H9 (cell line): ENCODE measurements at regions not wholly inside any gene's neighbourhood (a gene's known extent, or its start where the extent isn't known, plus 50 kb on each side); places are given as distances from the start of the nearest gene placed in this dataset.

Experiments
- DNase-seq: peaks from one replicate; pipeline ENCODE4 v3.0.0-alpha.2; 2017
- H2AFZ ChIP-seq: one replicate; pipeline ENCODE4 v1.6.1; 2013; ENCODE audit warnings: mild to moderate bottlenecking, low read length, control low read depth, moderate library complexity
- H2AK5ac ChIP-seq: 2 replicates; pipeline ENCODE4 v1.6.1; 2013; ENCODE audit warnings: low read length, control low read depth, mixed read lengths; ENCODE audit not compliant: insufficient read length
- H2BK120ac ChIP-seq: one replicate; pipeline ENCODE4 v1.6.1; 2013; ENCODE audit warnings: low read depth, mild to moderate bottlenecking, low read length, control low read depth, inconsistent platforms; ENCODE audit not compliant: poor library complexity, severe bottlenecking
- H2BK12ac ChIP-seq: 2 replicates; pipeline ENCODE4 v1.6.1; 2013; ENCODE audit warnings: low read length, control low read depth, mixed read lengths, low read depth; ENCODE audit not compliant: insufficient read length
- H2BK15ac ChIP-seq: 2 replicates; pipeline ENCODE4 v1.6.1; 2013; ENCODE audit warnings: low read depth, low read length, control low read depth
- H2BK20ac ChIP-seq: one replicate; pipeline ENCODE4 v1.6.1; 2013; ENCODE audit warnings: low read depth, mild to moderate bottlenecking, low read length, control low read depth, inconsistent platforms; ENCODE audit not compliant: poor library complexity, severe bottlenecking
- H2BK5ac ChIP-seq: 2 replicates; pipeline ENCODE4 v1.6.1; 2013; ENCODE audit warnings: low read length, control low read depth, mixed read lengths; ENCODE audit not compliant: insufficient read length
- H3K14ac ChIP-seq: 2 replicates; pipeline ENCODE4 v1.6.1; 2013; ENCODE audit warnings: low read length, control low read depth; ENCODE audit not compliant: insufficient read depth
- H3K18ac ChIP-seq: 2 replicates; pipeline ENCODE4 v1.6.1; 2013; ENCODE audit warnings: low read depth, mild to moderate bottlenecking, mixed read lengths, low read length, control low read depth; ENCODE audit not compliant: insufficient read length
- H3K23ac ChIP-seq: 2 replicates; pipeline ENCODE4 v1.6.1; 2013; ENCODE audit warnings: low read length, control low read depth, mixed read lengths, low read depth; ENCODE audit not compliant: insufficient read length
- H3K23me2 ChIP-seq: 2 replicates; pipeline ENCODE4 v1.6.1; 2013; ENCODE audit warnings: low read depth, mild to moderate bottlenecking, mixed read lengths, low read length, control low read depth; ENCODE audit not compliant: insufficient read length, poor library complexity, severe bottlenecking
- H3K27ac ChIP-seq: 2 replicates; pipeline ENCODE4 v1.5.1; 2013; ENCODE audit warnings: low read length, control low read depth, mixed read lengths, low read depth; ENCODE audit not compliant: insufficient read length
- H3K27me3 ChIP-seq: 2 replicates; pipeline ENCODE4 v1.6.1; 2013; ENCODE audit warnings: low read length, control low read depth, inconsistent platforms; ENCODE audit not compliant: insufficient read depth
- H3K4ac ChIP-seq: 2 replicates; pipeline ENCODE4 v1.6.1; 2013; ENCODE audit warnings: low read depth, mild to moderate bottlenecking, control low read depth, inconsistent platforms, low read length, moderate library complexity
- H3K4me1 ChIP-seq: 2 replicates; pipeline ENCODE4 v1.6.1; 2013; ENCODE audit warnings: low read length, control low read depth, inconsistent platforms; ENCODE audit not compliant: insufficient read depth
- H3K4me2 ChIP-seq: 2 replicates; pipeline ENCODE4 v1.6.1; 2013; ENCODE audit warnings: low read length, control low read depth, mixed read lengths; ENCODE audit not compliant: insufficient read length, insufficient read depth
- H3K56ac ChIP-seq: 2 replicates; pipeline ENCODE4 v1.6.1; 2013; ENCODE audit warnings: low read depth, mild to moderate bottlenecking, mixed read lengths, low read length, control low read depth; ENCODE audit not compliant: insufficient read length
- H3K79me1 ChIP-seq: 2 replicates; pipeline ENCODE4 v1.6.1; 2013; ENCODE audit warnings: low read depth, mild to moderate bottlenecking, moderate library complexity, low read length, control low read depth, inconsistent platforms; ENCODE audit not compliant: insufficient read depth, poor library complexity, severe bottlenecking
- H3K79me2 ChIP-seq: 2 replicates; pipeline ENCODE4 v1.6.1; 2013; ENCODE audit warnings: low read length, control low read depth, inconsistent platforms; ENCODE audit not compliant: insufficient read depth
- H3K9ac ChIP-seq: 2 replicates; pipeline ENCODE4 v1.6.1; 2013; ENCODE audit warnings: low read length, control low read depth, mixed read lengths; ENCODE audit not compliant: insufficient read length; ENCODE audit errors: extremely low read depth
- H3K9me3 ChIP-seq: one replicate; pipeline ENCODE4 v1.6.1; 2013; ENCODE audit warnings: low read depth, low read length, inconsistent platforms; ENCODE audit not compliant: control insufficient read depth
- H3T11ph ChIP-seq: one replicate; pipeline ENCODE4 v1.6.1; 2013; ENCODE audit warnings: mild to moderate bottlenecking, low read length, control low read depth, inconsistent platforms
- H4K20me1 ChIP-seq: one replicate; pipeline ENCODE4 v1.6.1; 2013; ENCODE audit not compliant: control insufficient read depth, insufficient read length, insufficient read depth
- H4K5ac ChIP-seq: 2 replicates; pipeline ENCODE4 v1.6.1; 2013; ENCODE audit warnings: low read depth, mild to moderate bottlenecking, mixed read lengths, low read length, control low read depth; ENCODE audit not compliant: insufficient read length
- H4K8ac ChIP-seq: replicated peaks from 2 replicates; pipeline ENCODE4 v1.6.1; 2013; ENCODE audit warnings: low read length, control low read depth, mixed read lengths, low read depth; ENCODE audit not compliant: insufficient read length
- H4K91ac ChIP-seq: 2 replicates; pipeline ENCODE4 v1.6.1; 2013; ENCODE audit warnings: low read depth, mild to moderate bottlenecking, moderate library complexity, mixed read lengths, low read length, control low read depth; ENCODE audit not compliant: insufficient read length
- H3K27ac Mint-ChIP-seq, 3 experiments: 2 replicates in 2 of 3; 3 replicates in 1 of 3; pipeline ENCODE4 v1.8.0; 2020 to 2021; ENCODE audit warnings: mixed read lengths in 3 of 3, mild to moderate bottlenecking in 1 of 3, moderate library complexity in 1 of 3
- H3K27me3 Mint-ChIP-seq: 2 replicates; pipeline ENCODE4 v1.8.0; 2021; ENCODE audit warnings: low read depth, mild to moderate bottlenecking, moderate library complexity, mixed read lengths
- H3K36me3 Mint-ChIP-seq, 3 experiments: 2 replicates in 2 of 3; 3 replicates in 1 of 3; pipeline ENCODE4 v1.8.0; 2020 to 2021; ENCODE audit warnings: low read depth in 3 of 3, mixed read lengths in 3 of 3; ENCODE audit not compliant: insufficient read depth in 1 of 3
- H3K4me1 Mint-ChIP-seq, 2 experiments: 2 replicates each; pipeline ENCODE4 v1.8.0; 2020; ENCODE audit warnings: mixed read lengths in 2 of 2
- H3K4me3 Mint-ChIP-seq, 2 experiments: 2 replicates in 1 of 2; 3 replicates in 1 of 2; pipeline ENCODE4 v1.8.0; 2020 to 2021; ENCODE audit warnings: mild to moderate bottlenecking in 2 of 2, mixed read lengths in 2 of 2, moderate library complexity in 1 of 2
- H3K9me3 Mint-ChIP-seq, 2 experiments: 2 replicates in 1 of 2; 3 replicates in 1 of 2; pipeline ENCODE4 v1.8.0; 2020; ENCODE audit warnings: mild to moderate bottlenecking in 2 of 2, mixed read lengths in 2 of 2, moderate library complexity in 1 of 2
- CTCF ChIP-seq: fragments of 200-600 bp; sonication (generic); conservative IDR thresholded peaks from 3 replicates; pipeline ENCODE4 v1.8.0; 2021; ENCODE audit warnings: antibody characterized with exemption, mild to moderate bottlenecking
- WGBS: extraction: QIAGEN DNeasy Blood & Tissue Kit; methylation state at CpG from one replicate; pipeline ENCODE4 v1.1.7; 2013; ENCODE audit warnings: missing lambda C conversion rate, low lambda C conversion rate, mixed read lengths; ENCODE audit not compliant: insufficient read length; ENCODE audit errors: extremely low coverage; 5-methylcytosine and 5-hydroxymethylcytosine counted together

DNA sequence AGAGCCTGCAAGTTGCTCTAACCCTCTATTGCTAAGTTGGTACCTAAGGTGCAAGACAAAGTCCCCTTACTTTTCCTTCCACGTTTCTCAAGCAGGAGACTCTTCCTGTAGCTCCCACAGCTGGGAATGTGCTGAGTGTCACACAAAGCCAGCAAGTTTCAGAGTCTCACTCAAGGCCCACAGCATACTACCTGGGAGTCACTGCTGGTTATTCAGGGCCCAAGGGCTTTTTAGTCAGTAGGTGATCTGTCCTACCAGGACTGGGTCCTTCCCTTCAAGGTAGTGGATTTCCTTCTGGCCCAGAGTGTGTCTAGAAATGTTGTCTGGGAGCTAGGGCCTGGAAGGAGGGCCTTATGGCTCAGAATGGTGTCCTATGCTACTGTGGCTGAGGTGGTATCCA is 261.9 kb upstream of the CITED2 start:
- H3K4me3 Mint-ChIP-seq = no peak overlapping the region
- no peak overlapping the region for H2AFZ ChIP-seq
- no peaks in the 10 kb centered on the region for H3K27me3 Mint-ChIP-seq
- no peaks in the 10 kb centered on the region; a peak in 2 of 7 replicates for H3K36me3 Mint-ChIP-seq
- no peak overlapping the region for H2BK12ac ChIP-seq
- no peak overlapping the region for H3K27ac ChIP-seq
- H2BK20ac ChIP-seq = no peak overlapping the region
- H3K9me3 Mint-ChIP-seq = no peaks in the 10 kb centered on the region; a peak in 2 of 5 replicates
- H3K27ac Mint-ChIP-seq = 0 out of 7 replicates have a peak overlapping the region, but pooled peaks of 1 of the 3 experiments have one; percentile 22
- H3K27me3 ChIP-seq = no peaks in the 10 kb centered on the region
- H2BK5ac ChIP-seq = no peak overlapping the region
- H2AK5ac ChIP-seq = no peak overlapping the region
- no peak overlapping the region for H4K8ac ChIP-seq
- no peak overlapping the region for H2BK15ac ChIP-seq
- no peak for TF ChIP-seq CTCF
- no peak for DNase-seq
- no peaks in the 10 kb centered on the region for H3K23me2 ChIP-seq
- no peak overlapping the region for H3K14ac ChIP-seq
- H3T11ph ChIP-seq = no peak overlapping the region
- H2BK120ac ChIP-seq = no peak overlapping the region
- H3K9ac ChIP-seq = no peak overlapping the region
- no peaks in the 10 kb centered on the region for H3K79me2 ChIP-seq
- no peak overlapping the region for H3K18ac ChIP-seq
- no peak overlapping the region for H4K5ac ChIP-seq
- no peaks in the 10 kb centered on the region for H4K20me1 ChIP-seq
- no peaks in the 10 kb centered on the region for H3K4me1 ChIP-seq
- no peak overlapping the region for H3K4ac ChIP-seq
- no peak overlapping the region for H3K56ac ChIP-seq
- no peaks in the 10 kb centered on the region for H3K9me3 ChIP-seq
- H4K91ac ChIP-seq = no peak overlapping the region
- H3K79me1 ChIP-seq = no peaks in the 10 kb centered on the region
- H3K23ac ChIP-seq = no peak overlapping the region
- no peak overlapping the region for H3K4me2 ChIP-seq
- H3K4me1 Mint-ChIP-seq = no peaks in the 10 kb centered on the region
- WGBS = no CpG with 5 or more reads among the region's 1 CpG
